Thyroid gland (tissue), 4 donors: ENCODE measurements at regions not wholly inside any gene's neighbourhood (a gene's known extent, or its start where the extent isn't known, plus 50 kb on each side); places are given as distances from the start of the nearest gene placed in this dataset.

Experiments used
- CTCF ChIP-seq, 6 experiments: fragments of 200-600 bp in 3 of 6; fragments of 450-650 bp in 3 of 6; sonication (generic) in 3 of 6; IDR thresholded peaks; one replicate each; pipeline ENCODE4 v1.5.1; 2016 to 2019; ENCODE audit warnings: antibody characterized with exemption in 6 of 6, mild to moderate bottlenecking in 2 of 6, inconsistent platforms in 1 of 6, moderate library complexity in 1 of 6
- POLR2A ChIP-seq, 2 donors: fragments of 450-650 bp; IDR thresholded peaks; one replicate each; pipeline ENCODE4 v1.6.1; 2017; ENCODE audit warnings: antibody characterized with exemption in 2 of 2, mild to moderate bottlenecking in 2 of 2, moderate library complexity in 1 of 2

DNA sequence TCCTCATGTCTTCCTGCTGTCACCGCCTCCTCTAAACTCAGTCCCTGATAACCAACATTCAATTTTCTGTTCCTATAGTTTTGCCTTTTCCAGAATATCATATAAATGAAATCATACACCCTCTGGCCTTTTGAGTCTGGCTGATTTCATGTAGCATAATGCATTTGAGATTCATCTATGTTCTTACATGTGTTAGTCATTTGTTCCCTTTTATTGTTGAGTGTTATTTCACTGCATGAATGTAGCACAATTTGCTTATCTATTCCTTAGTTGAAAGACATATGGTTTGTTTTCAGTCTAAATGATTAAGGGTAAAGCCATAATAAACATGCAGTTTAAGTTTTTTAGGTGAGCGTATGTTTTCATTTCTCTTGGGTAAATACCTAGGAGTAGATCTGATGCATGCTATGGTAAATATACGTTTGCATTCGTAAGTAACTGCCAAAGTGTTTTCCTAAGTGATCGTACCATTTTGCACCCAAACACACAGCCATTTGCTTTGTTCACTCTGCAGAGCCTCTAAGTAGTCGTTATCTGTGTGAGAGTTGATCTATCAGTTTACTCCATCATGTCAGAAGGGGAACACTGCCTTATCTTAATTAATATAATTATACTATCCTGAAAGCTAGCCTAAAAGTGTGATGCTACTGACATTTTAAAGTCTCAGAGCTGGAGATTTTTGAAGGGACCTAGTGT, 460.8 kb downstream of the DMAC1 start:
- TF ChIP-seq CTCF (IDR thresholded peaks at IDR 0.05): no peak
- TF ChIP-seq POLR2A (IDR thresholded peaks at IDR 0.05): no peak
